AML-193 (cell line): ENCODE measurements at regions not wholly inside any gene's neighbourhood (a gene's known extent, or its start where the extent isn't known, plus 50 kb on each side); places are given as distances from the start of the nearest gene placed in this dataset.

Source experiments
- DNase-seq, 2 experiments: peaks; one replicate each; lab custom pipeline; 2025; lab: John Stamatoyannopoulos, UW

DNA sequence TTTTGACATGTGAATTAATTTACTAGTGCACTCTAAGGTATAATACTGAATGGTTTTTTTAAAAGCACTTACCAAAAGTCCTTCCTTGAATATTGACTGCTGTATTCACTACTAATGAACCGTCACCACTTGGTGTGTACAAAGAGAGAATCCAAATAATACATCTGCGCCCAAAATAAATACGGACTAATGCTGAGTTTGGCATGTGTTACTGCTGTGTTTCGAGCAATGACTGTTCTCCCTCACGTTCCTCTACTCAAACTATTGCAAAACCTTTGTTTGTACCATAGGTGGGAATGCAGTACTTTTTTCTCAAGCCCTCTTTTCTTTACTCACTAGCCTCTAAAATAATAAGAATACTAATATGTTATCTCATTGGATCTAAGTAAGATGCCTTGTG lies 305.5 kb downstream of the QKI start:
- DNase-seq: no peak

DNA sequence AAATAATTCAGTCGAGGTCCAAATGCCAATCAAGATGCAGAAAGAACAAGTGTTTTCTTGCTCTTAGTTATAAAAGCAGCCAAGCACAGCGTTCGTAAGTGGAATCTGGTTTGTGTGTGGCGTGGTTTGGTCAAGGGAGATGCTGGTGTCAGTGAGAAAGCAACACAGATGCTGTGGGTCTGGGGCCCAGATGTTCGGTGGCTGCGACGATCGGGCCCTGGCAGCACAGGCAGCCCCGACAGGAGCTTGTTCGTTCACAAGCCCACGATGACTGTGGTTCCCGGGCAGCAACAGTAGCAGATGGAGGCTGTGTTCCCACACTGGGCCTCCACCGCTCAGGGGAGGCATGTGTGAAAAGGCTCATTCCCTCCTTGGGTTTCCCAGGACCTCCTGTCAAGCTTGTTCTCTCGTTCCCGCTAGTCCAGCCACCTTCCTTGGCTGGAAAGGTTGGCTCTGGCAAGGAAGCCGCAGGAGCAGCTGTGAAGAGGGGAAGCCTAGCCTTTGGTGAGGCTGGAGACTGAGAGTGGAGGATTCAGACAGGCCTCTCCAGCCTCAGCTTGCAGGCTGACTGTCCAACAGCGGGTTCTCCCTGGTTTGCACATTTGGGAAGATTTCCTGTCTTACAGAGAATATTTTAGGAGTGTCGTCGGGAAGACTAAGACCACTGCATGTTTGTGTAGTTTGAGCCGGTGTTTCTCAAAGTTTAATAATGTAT lies 304.7 kb downstream of the QKI start:
- no peak for DNase-seq

DNA sequence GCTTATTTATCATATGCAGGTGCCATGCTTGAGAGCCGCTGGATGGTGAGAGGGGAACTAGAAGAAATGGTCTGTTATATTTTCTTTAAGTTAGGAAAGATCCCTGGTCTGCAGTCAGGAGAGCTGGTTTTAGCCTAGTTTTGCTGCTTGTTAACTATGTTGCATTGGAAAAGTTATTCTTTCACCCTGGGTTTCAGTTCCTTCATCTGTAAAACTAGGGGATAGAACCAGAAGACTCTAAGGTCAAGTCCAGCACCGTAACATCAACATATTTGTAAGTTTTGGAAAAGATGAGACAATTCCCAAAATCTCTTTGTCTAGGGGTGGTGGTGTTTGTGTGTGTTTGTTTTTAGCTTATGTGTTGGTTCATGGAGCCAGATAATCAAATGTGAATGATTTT lies 304.0 kb downstream of the QKI start:
- DNase-seq: no peak

DNA sequence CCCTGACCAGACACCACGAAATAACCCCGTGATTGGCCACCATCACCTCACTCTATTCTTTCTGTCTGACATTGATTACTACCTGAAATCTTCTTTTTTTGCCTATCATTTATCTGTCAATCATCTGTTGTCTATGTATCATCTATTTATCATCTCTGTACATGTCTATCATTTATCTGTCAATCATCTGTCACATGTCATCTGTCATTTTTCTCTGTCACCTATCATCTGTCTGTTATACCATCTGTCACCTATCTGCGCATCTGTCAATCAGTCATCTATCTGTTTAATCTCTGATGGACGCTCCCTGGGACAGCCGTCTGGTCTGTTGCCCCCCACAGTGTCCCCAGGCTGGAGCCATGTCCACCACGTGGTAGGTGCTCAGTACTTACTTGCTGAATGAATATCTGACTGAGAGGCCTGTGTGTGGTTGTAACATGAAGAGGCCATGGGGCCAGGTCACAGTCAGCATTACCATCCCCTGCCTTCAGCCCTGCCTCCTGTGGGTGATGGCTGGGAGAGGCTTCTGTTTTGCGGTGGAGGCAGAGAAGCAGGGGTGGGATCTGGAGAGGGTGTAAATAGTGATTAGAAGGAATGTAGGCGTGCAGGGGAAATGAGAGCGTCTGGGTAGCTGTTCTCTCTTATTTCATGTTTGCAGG lies 302.7 kb downstream of the QKI start:
- no peak for DNase-seq

DNA sequence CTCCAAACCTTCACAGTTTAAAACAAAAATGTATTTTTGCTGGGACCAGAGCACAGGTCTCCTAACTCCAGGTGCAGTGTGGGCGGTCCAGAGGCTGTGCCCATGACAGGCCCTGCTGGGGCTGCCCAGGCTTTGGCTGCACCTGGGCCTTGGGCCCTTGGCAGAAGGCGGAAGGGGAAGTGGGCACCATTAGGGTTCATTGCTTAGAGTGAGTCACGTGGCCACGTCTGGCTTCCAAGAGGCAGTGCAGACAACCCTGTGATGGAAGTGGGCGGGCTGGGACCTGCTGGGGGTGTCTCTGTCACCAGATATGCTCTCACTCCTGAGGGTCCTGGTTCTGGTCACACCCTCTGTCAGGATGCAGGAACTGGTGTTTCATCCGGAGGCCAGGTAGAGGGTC lies 302.2 kb downstream of the QKI start:
- DNase-seq: no peak

DNA sequence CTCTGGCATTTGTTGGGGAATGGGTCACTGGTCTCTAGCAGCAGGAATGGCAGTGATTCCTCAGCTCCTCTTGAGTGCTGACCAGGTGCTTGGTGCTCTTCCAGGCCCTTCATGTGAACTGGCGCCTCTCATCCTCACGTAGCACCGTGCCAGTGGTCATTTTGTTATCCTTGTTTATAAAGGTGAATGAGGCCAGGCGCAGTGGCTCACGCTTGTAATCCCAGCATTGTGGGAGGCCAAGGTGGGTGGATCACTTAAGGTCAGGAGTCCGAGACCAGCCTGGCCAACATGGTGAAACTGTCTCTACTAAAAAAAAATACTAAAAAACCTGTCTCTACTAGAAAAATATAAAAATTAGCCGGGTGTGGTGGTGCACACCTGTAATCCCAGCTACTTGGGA lies 301.3 kb downstream of the QKI start:
- no peak for DNase-seq

DNA sequence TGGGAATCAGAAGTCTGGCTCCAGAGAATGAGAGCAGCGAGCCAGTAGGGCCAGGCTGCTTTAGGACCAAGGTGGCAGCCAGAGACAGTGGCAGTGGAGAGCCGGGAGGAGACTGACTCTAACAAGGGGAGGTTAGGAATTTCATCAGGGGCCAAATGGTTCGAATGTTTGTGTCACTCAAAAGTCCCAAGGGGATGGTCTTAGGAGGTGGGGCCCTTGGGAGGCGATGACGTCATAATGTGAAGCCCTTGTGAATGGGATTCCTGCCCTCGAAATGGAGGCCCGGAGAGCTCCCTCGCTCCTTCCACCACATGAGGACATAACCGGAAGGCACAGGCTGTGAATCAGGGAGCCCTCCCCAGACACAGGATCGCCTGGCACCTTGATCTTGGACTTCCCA lies 299.7 kb downstream of the QKI start:
- no peak for DNase-seq

DNA sequence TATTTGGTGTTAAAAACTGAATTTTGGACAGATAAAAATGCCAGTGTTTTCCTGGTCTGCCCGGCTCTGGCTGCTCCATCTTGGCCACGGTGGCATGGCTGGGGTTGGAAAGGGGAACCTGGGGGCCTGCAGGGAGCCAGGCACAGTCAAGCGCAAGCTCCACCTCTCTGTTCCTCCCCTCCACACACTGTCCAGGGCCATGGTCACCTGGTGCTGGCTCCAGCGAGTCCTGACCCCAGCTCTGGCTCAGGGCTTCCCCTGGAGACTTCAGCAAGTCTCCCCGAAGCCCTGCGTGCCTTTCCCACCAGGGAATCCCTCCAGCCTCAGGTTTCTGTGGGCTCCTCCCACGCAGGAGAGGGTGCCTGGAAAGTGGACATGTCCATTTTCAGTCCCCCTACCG lies 298.5 kb downstream of the QKI start:
- no peak for DNase-seq

DNA sequence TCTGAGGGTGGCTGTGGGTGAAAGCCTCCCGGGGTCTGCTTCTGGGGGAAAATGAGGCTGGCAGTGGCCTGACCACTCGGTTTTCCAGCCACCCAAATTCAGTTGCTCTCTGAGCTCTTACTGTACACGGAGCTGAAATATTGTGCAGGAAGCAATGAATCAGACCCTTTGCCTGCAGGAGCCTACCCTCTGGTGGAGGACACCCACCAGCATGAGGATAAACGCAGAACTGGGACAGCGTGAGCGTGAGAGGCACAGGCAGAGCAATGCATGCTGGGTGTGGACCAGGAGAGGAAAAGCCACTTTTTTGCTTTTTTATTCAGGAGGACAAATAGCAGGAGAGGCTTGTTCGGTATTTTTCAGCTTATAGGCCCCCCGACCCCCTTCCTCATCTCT lies 298.0 kb downstream of the QKI start:
- DNase-seq: no peak

DNA sequence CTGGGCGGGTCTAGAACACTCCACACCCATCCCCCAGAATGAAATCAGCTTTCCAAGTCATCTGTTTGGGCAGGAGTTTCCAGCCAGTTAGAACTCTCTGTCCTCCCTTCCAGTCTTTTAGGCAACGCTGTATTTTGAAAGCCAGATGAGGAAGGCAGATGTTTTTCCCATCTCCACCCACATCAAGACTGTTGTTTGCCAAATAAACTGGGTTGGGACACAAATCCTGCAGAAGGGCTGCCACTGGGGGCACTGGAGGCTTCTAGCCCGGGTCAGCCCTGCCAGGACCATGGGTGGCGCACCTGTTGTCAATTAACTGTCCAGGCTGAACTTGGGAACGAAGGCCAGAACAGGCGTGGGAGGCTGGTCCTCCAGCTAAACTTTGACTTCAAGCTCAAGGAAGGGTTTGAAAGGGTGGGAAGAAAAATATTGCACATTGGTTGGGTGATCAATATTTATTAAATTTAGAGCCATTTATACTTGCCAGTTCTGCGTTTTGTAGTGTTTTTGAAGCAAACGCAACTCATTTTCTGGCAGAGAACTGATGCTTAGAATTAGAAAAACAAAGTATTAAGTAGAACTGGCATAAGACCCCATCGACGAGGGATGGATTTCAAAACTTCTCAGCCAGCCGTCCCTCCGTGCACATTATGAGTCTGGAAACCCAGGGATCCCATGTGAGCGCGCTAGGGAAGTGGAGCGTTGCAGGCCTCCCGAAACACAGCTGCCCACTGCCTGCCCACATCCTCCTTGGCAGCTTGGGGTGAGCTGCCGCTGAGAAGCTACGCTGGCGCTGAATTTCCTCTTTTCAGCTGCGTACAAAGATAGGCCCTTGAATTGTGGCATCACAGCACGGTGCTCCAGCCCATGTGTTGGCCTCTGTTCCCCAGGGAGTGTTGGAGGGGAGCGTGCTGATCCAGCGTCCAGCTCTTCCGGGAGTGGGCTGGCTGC lies 297.4 kb downstream of the QKI start:
- DNase-seq: no peak

DNA sequence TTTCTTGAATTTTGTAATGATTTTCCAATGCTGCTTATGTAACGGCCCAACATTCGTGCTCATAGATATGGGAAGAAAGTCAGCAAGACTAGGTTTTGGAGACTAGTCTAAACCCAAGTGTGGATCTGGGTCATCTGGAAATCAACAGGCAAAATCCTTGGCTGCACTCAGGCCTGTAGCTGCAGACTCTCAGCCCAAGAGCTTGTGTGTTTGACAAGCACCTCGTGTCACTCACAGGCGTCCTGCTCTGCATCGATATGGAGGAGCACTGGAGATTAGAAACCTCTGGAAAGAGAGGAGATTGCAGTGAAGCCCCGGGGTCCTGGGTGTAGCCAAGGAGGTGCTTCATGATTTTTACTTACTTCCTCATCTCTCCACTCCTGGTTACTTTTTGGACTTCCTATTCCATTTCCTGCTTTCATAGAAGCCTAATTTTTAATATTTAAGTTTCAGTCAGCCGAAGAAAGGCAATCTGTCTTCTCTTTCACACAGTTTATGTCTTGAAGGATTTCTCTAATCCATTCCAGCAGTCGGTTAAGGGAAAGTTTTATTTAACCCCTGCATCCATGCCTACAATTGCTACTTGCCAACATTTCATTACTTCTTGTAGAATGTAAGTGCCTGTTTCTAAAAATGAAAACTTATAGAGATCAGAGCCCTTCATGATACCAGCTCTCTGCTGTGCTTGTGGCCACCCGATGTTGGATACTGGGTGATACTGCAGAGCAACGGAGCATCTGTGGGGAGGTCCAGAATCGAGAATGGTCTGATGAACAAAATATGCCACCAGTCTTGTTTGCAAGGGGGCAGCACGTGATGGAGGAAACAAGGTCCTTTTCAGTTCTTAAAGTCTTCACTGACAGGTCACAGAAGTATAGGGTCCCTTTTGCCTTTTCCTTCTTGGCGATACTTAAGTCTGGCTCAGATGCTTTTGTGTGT lies 296.3 kb downstream of the QKI start:
- DNase-seq: no peak

DNA sequence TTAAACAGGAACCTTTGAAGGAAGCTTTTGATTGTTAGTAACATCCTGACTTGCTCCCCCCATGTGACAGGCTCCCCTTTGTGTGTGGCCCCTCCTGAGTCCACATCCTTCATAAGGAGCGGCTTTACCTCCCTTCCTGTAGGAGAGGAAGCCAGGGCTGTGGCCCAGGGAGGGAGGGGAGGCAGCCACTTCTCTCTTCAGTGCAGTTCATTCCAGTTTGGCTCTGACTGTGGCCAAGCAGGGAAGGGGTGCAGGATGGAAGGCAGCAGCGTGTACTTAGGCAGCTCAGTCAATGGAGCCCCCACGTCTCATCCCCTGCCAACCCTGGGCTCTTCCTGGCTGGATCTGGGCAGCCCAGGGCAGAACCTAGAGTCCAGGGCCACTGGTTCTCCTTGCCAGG lies 295.2 kb downstream of the QKI start:
- no peak for DNase-seq

DNA sequence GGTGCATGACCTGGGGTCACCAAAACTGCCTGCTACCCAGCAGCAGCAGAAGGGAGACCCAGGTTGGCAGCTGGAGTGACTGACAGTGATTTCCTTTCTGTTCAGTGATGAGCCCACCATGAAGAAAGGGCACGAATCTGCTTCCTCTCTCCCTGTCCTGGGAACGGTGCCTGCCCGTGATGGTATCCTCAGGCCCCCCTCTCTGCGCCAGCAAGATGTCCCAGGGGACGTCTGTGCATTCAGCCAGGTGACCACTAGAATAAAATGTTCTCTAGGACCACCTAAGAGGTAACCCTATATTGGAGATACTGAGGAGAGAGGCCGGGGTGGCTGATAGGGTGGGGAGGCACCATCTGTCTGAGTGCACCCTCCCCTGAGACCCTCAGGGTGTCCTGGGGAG lies 294.7 kb downstream of the QKI start:
- DNase-seq: no peak

DNA sequence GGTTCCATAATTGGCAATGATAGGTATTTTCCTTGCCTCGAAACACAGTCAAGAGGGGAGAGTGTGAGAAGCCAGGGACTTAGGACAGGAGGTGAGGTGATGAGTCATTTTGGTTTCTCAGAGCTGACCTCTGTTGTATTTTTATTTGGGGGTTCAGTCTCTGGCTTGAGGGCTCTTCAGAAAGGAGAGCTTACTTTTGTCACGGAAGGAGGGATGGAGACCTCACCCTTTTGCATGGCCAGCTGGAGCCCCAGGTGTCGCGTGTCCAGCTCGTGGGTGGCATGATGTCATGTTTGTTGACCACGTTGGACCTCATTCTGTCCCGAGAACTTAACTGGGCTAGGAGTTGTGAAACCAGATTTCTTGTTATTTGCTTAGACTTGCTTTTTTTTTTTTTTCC lies 293.9 kb downstream of the QKI start:
- no peak for DNase-seq

DNA sequence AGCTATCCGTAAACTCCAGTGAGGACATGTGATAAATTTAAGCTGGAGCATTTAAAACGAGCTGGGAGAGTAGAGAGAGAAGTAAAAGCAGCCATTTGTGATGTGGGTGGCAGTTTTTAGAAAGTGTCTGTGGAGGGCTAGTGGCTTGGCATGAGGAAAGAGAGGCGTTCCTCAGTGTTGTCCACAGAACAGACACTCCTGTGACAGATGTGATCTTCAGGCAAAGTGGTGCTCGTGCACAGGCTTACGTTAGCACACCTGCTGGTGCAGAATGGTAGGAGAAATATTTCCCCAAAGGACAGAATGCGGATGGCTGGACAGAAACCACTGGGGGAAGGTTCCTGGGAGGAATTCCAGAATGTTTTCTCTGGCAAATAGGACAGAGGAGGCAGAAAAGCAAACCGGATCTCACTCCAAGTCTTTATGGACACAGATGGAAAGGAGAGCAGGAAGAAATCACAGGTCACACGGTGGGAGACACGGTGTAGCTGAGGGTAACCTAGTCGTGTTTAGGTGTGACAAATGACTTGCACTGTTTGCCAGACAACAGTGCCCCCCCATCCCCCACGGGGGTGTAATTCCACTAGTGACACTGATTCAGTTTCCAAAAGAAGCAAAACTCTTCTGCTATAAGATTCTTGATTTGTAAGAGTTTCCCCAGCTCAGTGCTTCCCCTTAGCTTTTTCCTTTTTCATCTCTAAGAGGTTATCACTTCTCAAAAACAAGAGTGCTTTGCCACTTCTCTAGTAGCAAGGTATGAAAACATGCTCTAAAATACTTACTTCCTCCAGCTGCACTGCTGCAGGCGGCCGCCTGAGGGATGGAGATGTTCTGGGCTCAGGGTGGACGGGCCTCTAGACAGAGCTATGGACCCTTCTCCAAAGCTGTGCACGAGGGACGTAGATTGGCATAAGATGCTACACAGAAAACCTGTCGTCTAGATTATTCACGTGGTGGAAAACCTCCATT lies 293.2 kb downstream of the QKI start:
- no peak for DNase-seq

DNA sequence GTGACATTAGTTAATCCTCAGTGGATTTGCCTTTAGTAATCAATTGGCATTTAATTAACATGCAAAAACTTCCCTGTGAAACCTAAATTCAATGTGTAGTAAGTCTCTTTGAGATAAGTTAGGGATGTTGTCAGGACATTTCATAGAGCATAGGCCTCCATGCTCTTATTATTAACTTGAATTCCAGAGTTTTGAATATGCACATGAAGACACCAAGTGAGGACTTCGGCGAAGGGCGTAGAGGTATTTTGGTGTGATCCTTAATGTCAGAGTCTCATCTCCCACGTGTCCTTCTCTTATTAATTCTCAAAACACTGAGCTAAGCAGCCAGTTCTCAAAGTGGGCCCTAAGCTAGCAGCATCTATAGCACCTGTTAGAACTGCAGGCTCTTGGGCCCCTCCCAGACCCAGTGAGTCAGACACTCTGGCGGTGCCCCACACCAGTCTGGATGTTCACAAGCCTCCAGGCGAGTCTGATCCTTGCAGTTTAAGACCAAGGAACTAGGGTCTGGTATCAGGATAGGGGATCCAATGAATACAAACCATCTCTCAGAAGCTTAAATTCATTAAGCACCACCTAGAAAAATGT lies 292.1 kb downstream of the QKI start:
- no peak for DNase-seq

DNA sequence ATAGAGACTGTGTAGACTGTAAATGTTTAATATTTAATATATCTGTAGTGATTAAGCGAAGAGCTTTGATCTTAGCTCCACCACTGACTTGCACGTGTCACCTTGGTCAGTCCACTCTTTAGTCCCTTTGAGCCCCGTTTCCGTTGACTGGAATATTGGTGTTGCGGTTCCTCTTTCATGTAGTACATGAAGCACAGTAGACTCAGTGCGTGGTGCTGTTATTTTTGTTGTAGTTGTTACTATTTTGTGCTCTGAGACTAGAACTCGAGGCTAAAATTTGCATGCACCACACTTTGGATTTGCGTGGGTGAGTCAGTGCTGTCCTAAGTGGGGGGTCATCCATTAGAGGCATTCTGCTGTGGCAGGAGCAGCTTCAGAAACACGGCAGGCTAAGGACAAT lies 291.4 kb downstream of the QKI start:
- no peak for DNase-seq

DNA sequence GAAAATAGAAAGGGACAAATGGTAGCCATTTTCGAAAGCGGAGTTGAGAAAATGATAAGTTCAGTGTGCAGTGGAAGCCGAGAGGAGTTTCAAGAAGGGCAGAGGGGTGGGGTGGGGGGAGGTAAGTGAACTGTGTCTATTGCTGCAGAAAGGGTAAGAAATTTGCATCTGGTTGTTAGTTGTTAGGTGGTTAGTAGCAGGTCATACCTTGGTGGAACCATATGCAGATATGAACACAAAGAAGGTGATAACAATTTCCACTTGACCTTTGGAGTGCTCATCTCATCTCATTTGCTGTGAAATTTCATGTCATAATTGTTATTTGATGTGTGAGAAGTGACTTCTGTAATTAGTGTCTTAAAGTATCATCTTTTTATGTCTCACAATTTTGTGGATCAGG lies 288.2 kb downstream of the QKI start:
- no peak for DNase-seq

DNA sequence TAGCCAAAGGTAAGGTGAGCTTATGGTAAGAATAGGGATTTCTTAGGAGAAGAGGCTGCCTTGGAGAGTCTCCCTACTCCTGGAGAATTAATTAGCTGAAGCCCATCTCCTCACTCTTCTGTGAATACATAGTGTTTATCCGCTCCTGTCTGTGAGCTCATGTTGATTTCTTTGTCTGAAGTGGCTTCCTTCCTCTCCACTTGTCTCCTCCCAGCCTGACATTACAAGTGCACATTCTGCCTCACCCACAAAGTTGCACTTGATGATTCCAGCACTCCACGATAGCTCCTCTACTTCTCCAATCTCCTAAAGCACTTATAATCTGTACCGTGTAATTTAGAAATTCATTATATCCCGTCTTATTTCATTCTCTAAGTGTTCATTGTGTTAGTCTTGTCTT lies 287.2 kb downstream of the QKI start:
- DNase-seq: no peak

DNA sequence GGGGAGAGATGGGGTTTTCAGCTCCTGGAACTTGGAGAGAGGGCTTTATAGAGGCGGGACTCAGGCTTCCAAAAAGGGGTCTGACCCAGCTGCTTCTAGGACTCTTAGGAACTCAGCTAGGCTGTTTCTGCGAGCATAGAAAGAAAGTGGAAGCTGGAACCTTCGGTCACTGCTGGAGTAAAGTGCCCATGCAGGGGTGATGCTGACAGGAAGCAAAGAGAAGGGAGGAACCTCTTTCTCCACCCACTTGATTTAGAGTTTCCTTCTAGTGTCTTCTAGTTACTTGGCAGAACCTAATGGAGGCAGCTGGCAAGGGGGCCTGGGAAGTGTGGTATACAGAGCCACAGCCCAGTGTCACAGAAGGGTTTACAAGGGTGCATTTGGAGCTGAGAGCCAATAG lies 283.6 kb downstream of the QKI start:
- no peak for DNase-seq
